ENCODE measurements at regions not wholly inside any gene's neighbourhood (a gene's known extent, or its start where the extent isn't known, plus 50 kb on each side); places are given as distances from the start of the nearest gene placed in this dataset.
A peak's percentile ranks its signal among the peaks of the same experiment; 100 is the strongest.

DNA sequence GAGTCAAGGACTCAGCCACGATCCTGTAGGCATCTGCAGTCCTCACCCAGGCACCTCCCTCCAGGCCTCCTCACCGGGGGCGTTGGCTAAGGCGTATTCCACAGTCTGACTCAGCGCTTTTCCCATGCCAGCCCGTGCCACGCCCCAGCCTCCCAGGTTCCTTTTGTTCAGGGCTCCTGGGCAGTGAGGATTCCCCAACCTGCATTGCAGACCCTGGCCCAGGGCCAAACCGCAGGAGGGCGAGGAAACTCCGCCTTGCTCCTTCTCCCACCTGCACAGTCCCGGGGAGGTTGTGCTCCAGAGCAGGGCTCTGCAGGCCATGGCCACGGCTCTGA is 202.8 kb upstream of the CST7 start:
- H3K4me1 Mint-ChIP-seq = no peaks in the 10 kb centered on the region
- no peak for ATAC-seq (ENCODE audit: low read depth in 2 of 2)
- H3K4me3 Mint-ChIP-seq = no peak overlapping the region
- H3K27ac Mint-ChIP-seq = no peak overlapping the region
- DNase-seq = no peak
- Histone ChIP-seq H3K27me3 (ENCODE audit: control insufficient read depth, insufficient read depth, low read length) (no peaks in the 10 kb centered on the region), H3K36me3 (ENCODE audit: control insufficient read depth, insufficient read depth, low read length) (no peaks in the 10 kb centered on the region), H3K4me1 (ENCODE audit: control insufficient read depth, insufficient read depth, low read length, poor library complexity, severe bottlenecking) (no peaks in the 10 kb centered on the region), H3K27ac (ENCODE audit: insufficient read depth, low read length, poor library complexity, severe bottlenecking) (no peak overlapping the region), H3K9me3 (ENCODE audit: control insufficient read depth in 2 of 2, low read length in 2 of 2) (no peaks in the 10 kb centered on the region), H3K4me3 (ENCODE audit: low read depth, low read length) (no peak overlapping the region)
- no peaks in the 10 kb centered on the region for H3K27me3 Mint-ChIP-seq
- H3K9me3 Mint-ChIP-seq = peaks cover 0 to 2% (median 0%) of the 10 kb centered on the region in 7 donors
- no peaks in the 10 kb centered on the region for H3K36me3 Mint-ChIP-seq

DNA sequence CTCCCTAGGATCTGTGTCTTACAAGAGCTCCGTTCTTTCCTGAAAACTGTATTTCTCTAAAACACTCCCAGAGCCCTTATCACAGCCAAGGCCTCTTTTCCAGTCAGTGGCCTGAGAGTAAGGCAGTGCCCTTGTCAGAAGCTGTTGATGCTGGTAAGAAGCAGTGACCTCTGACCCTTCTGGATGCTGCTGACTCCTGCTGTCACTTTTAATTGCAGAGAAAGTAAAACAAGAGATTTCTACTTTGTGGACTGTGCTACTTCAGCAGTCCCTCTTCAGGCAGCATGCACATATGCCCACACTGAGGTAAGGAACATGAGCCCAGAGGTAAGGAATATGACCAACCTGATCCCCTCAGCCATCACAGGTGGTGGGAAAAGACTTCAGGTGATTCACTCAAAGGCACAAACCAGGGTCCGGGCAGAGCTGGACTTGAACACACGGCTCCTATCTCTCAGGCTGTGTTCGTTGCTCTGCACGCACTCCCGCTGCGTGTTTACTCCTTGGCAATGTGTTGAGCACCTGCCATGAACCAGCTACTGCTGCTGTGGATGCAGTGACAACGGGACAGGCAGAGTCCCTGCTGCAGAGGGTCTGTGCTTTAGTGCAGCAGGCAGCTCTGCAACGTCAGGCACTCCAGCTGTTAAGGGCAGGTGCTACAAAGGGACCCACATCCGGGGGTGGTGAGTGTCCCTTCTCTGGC is 201.9 kb upstream of the CST7 start:
- H3K36me3 Mint-ChIP-seq = no peaks in the 10 kb centered on the region
- H3K27ac ChIP-seq (ENCODE audit: insufficient read depth, low read length, poor library complexity, severe bottlenecking) = no peak overlapping the region
- no peak overlapping the region for H3K4me3 ChIP-seq (ENCODE audit: low read depth, low read length)
- ATAC-seq (ENCODE audit: low read depth in 2 of 2) (no peak), DNase-seq (peak in 1 of 3 donors; percentile 31)
- H3K36me3 ChIP-seq (ENCODE audit: control insufficient read depth, insufficient read depth, low read length) = no peaks in the 10 kb centered on the region
- H3K9me3 ChIP-seq (ENCODE audit: control insufficient read depth in 2 of 2, low read length in 2 of 2) = no peaks in the 10 kb centered on the region
- no peaks in the 10 kb centered on the region for H3K27me3 ChIP-seq (ENCODE audit: control insufficient read depth, insufficient read depth, low read length)
- no peak overlapping the region for H3K27ac Mint-ChIP-seq
- H3K4me1 ChIP-seq (ENCODE audit: control insufficient read depth, insufficient read depth, low read length, poor library complexity, severe bottlenecking) = no peaks in the 10 kb centered on the region
- no peaks in the 10 kb centered on the region for H3K27me3 Mint-ChIP-seq
- no peak overlapping the region for H3K4me3 Mint-ChIP-seq
- H3K4me1 Mint-ChIP-seq = no peaks in the 10 kb centered on the region
- peaks cover 0 to 2% (median 0%) of the 10 kb centered on the region in 7 donors for H3K9me3 Mint-ChIP-seq

DNA sequence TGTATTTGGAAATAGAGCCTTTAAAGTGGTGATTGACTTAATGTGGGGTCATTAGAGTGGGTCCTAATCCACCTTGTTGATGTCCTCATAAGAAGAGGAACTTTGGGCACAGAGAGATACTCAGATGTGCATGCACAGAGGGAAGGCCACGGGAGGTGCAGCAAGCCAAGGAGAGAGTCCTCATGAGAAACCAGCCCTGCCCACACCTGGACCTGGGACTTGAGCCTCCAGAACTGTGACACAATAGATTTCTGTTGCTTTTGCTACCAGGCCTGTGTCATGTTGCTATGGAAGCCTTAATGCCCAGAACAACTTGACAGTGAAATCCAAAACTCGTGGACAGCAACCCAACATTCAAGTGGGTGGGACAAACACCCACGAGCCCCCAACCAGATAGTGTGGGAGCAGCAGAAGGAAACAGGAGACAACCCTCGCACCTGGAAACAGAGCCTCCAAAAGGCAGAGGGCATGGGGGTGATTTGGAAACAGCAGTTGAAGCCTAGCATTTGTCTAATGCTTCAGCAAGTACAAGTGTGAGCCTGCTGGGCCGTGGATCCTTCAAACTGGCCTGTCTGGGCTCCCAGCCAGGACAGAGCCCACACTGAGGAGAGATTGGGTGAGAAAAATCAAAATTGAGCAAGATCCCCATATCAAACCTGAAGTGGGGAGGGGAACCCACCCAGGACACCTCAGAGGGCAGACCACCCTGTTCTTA is 201.0 kb upstream of the CST7 start:
- H3K27me3 ChIP-seq (ENCODE audit: control insufficient read depth, insufficient read depth, low read length) = no peaks in the 10 kb centered on the region
- no peak overlapping the region for H3K4me3 ChIP-seq (ENCODE audit: low read depth, low read length)
- H3K27ac ChIP-seq (ENCODE audit: insufficient read depth, low read length, poor library complexity, severe bottlenecking) = no peak overlapping the region
- H3K36me3 ChIP-seq (ENCODE audit: control insufficient read depth, insufficient read depth, low read length) = no peaks in the 10 kb centered on the region
- H3K9me3 ChIP-seq (ENCODE audit: control insufficient read depth in 2 of 2, low read length in 2 of 2) = no peaks in the 10 kb centered on the region
- no peaks in the 10 kb centered on the region for H3K4me1 ChIP-seq (ENCODE audit: control insufficient read depth, insufficient read depth, low read length, poor library complexity, severe bottlenecking)
- Mint-ChIP-seq H3K27ac (no peak overlapping the region), H3K4me3 (no peak overlapping the region), H3K4me1 (no peaks in the 10 kb centered on the region), H3K9me3 (peaks cover 0 to 2% (median 0%) of the 10 kb centered on the region in 7 donors), H3K27me3 (no peaks in the 10 kb centered on the region), H3K36me3 (no peaks in the 10 kb centered on the region)
- DNase-seq (no peak), ATAC-seq (ENCODE audit: low read depth in 2 of 2) (no peak)

DNA sequence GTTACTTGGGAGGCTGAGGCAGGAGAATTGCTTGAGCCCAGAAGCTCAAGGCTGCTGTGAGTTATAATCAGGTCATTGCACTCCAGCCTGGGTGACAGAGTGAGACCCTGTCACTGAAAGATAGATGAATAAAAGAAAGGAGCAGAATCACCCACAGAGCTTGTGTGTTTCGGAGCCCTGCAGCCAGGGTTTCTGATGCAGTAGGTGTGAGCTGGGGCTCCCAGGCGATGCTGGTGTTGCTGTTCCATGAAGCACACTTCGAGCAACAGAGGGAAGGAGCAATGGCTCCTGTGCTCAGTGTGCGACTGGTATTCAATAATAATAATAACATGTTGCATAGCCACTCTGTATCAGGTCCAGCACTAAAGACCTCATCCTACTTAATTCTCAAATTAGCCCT is 197.5 kb upstream of the CST7 start:
- no peaks in the 10 kb centered on the region for H3K9me3 ChIP-seq (ENCODE audit: control insufficient read depth in 2 of 2, low read length in 2 of 2)
- H3K4me3 Mint-ChIP-seq = no peak overlapping the region
- H3K9me3 Mint-ChIP-seq = peaks cover 0 to 2% (median 0%) of the 10 kb centered on the region in 7 donors
- H3K27me3 Mint-ChIP-seq = no peaks in the 10 kb centered on the region
- DNase-seq (no peak), ATAC-seq (ENCODE audit: low read depth in 2 of 2) (no peak)
- no peak overlapping the region for H3K4me3 ChIP-seq (ENCODE audit: low read depth, low read length)
- no peaks in the 10 kb centered on the region for H3K4me1 ChIP-seq (ENCODE audit: control insufficient read depth, insufficient read depth, low read length, poor library complexity, severe bottlenecking)
- no peaks in the 10 kb centered on the region for H3K36me3 ChIP-seq (ENCODE audit: control insufficient read depth, insufficient read depth, low read length)
- no peak overlapping the region for H3K27ac Mint-ChIP-seq
- no peak overlapping the region for H3K27ac ChIP-seq (ENCODE audit: insufficient read depth, low read length, poor library complexity, severe bottlenecking)
- no peaks in the 10 kb centered on the region for H3K36me3 Mint-ChIP-seq
- H3K27me3 ChIP-seq (ENCODE audit: control insufficient read depth, insufficient read depth, low read length) = no peaks in the 10 kb centered on the region
- no peaks in the 10 kb centered on the region for H3K4me1 Mint-ChIP-seq

DNA sequence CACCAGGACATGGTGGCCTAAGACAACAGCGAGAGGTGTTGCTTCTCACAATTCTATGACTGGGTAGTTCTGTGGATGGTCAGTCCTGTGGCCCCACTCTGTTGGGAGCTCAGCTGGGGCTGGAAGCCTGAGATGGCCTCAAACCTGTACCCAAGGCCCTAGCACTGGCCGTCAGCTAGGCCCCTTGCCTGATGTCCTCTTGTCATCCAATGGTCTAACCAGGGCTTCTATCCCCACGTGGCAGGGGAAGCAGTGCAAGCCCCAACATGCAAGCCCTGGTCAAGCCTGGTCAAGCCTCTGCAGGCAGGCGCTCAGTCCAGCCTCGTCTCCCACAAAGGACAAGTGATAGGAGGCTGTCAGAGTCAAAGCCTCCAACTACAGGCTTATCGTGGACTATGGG is 196.5 kb upstream of the CST7 start:
- Mint-ChIP-seq H3K27ac (no peak overlapping the region), H3K9me3 (peaks cover 0 to 2% (median 0%) of the 10 kb centered on the region in 7 donors), H3K4me3 (no peak overlapping the region), H3K36me3 (no peaks in the 10 kb centered on the region), H3K4me1 (no peaks in the 10 kb centered on the region), H3K27me3 (no peaks in the 10 kb centered on the region)
- H3K36me3 ChIP-seq (ENCODE audit: control insufficient read depth, insufficient read depth, low read length) = no peaks in the 10 kb centered on the region
- ATAC-seq (ENCODE audit: low read depth in 2 of 2) = no peak
- no peaks in the 10 kb centered on the region for H3K4me1 ChIP-seq (ENCODE audit: control insufficient read depth, insufficient read depth, low read length, poor library complexity, severe bottlenecking)
- no peaks in the 10 kb centered on the region for H3K27me3 ChIP-seq (ENCODE audit: control insufficient read depth, insufficient read depth, low read length)
- H3K9me3 ChIP-seq (ENCODE audit: control insufficient read depth in 2 of 2, low read length in 2 of 2) = no peaks in the 10 kb centered on the region
- DNase-seq = no peak
- no peak overlapping the region for H3K27ac ChIP-seq (ENCODE audit: insufficient read depth, low read length, poor library complexity, severe bottlenecking)
- H3K4me3 ChIP-seq (ENCODE audit: low read depth, low read length) = no peak overlapping the region

DNA sequence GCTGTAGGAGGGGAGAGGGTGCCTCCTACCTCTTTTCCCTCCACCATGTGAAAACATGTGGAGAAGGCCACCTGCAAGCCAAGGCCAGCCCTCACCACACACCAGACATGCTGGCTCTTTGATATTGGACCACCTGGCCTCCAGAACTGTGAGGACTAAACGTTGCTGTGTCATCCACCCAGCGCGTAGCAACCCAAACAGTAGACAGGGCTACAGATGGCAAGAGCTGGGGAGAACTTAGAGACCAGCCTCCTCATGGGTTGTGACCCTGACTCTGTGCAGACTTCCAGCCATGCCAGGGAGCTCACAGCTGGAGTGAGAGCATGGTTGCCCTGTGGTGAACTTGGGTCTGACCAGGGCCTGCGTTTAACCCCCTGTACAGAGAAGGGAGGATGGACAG is 195.9 kb upstream of the CST7 start:
- ATAC-seq (ENCODE audit: low read depth in 2 of 2) = no peak
- Mint-ChIP-seq H3K27ac (no peak overlapping the region), H3K36me3 (no peaks in the 10 kb centered on the region), H3K9me3 (peaks cover 0 to 2% (median 0%) of the 10 kb centered on the region in 7 donors), H3K27me3 (peaks cover under 1% of the 10 kb centered on the region), H3K4me3 (no peak overlapping the region), H3K4me1 (no peaks in the 10 kb centered on the region)
- H3K27me3 ChIP-seq (ENCODE audit: control insufficient read depth, insufficient read depth, low read length) = no peaks in the 10 kb centered on the region
- no peaks in the 10 kb centered on the region for H3K9me3 ChIP-seq (ENCODE audit: control insufficient read depth in 2 of 2, low read length in 2 of 2)
- DNase-seq = no peak
- no peak overlapping the region for H3K27ac ChIP-seq (ENCODE audit: insufficient read depth, low read length, poor library complexity, severe bottlenecking)
- H3K36me3 ChIP-seq (ENCODE audit: control insufficient read depth, insufficient read depth, low read length) = no peaks in the 10 kb centered on the region
- H3K4me1 ChIP-seq (ENCODE audit: control insufficient read depth, insufficient read depth, low read length, poor library complexity, severe bottlenecking) = no peaks in the 10 kb centered on the region
- no peak overlapping the region for H3K4me3 ChIP-seq (ENCODE audit: low read depth, low read length)

DNA sequence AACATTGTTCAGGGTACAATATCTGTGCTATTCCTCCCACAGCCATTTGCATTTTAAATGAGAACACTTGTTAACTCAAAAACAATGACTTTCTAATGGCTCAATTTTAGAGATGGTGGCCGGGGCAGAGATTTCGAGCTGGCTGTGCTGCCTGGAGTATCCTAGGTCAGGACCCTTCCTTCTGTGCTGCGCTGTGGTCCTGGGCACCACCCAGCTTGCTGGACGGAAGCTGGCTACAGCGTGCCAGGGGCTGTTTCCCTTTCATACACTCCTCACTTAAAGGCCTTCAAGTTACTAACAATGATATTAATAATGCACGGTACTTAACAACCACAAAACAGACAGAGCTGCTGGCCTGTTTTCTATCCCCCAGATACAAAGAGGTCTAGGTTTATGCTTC is 194.4 kb upstream of the CST7 start:
- H3K4me1 Mint-ChIP-seq = no peaks in the 10 kb centered on the region
- Histone ChIP-seq H3K4me1 (ENCODE audit: control insufficient read depth, insufficient read depth, low read length, poor library complexity, severe bottlenecking) (no peaks in the 10 kb centered on the region), H3K4me3 (ENCODE audit: low read depth, low read length) (no peak overlapping the region), H3K27ac (ENCODE audit: insufficient read depth, low read length, poor library complexity, severe bottlenecking) (no peak overlapping the region), H3K27me3 (ENCODE audit: control insufficient read depth, insufficient read depth, low read length) (no peaks in the 10 kb centered on the region), H3K9me3 (ENCODE audit: control insufficient read depth in 2 of 2, low read length in 2 of 2) (no peaks in the 10 kb centered on the region), H3K36me3 (ENCODE audit: control insufficient read depth, insufficient read depth, low read length) (no peaks in the 10 kb centered on the region)
- no peak for ATAC-seq (ENCODE audit: low read depth in 2 of 2)
- no peaks in the 10 kb centered on the region for H3K36me3 Mint-ChIP-seq
- no peak for DNase-seq
- no peak overlapping the region for H3K27ac Mint-ChIP-seq
- H3K9me3 Mint-ChIP-seq = peaks cover 0 to 2% (median 0%) of the 10 kb centered on the region in 7 donors
- H3K4me3 Mint-ChIP-seq = no peak overlapping the region
- H3K27me3 Mint-ChIP-seq = peaks cover 5% of the 10 kb centered on the region

DNA sequence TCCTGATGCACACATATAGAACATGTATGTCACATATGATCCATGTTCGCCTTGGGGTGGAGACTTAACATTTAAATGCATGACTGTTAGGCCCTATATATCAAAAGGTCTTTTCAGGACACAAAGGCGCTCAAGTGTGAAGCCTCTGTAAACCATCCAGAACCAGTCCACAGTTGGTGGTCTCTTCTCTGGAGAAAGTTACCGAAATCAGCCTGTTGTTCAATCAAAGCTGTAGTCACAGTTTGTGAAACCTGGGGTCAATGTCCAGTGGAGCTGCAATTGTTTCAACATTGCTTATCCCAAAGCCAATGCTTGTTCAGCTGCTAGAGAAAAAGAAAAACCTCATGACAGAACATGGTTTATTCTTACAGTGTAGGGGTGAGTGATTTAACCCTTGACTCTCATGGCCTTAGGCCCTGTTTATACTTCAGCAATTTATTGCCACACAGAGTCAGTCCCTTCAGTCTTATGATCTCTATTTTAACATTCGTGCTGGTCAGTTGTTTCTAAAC is 193.6 kb upstream of the CST7 start:
- no peak overlapping the region for H3K27ac Mint-ChIP-seq
- H3K27me3 Mint-ChIP-seq = peaks cover 5% of the 10 kb centered on the region
- no peaks in the 10 kb centered on the region for H3K4me1 Mint-ChIP-seq
- H3K4me3 ChIP-seq (ENCODE audit: low read depth, low read length) = no peak overlapping the region
- no peaks in the 10 kb centered on the region for H3K9me3 ChIP-seq (ENCODE audit: control insufficient read depth in 2 of 2, low read length in 2 of 2)
- no peak overlapping the region for H3K4me3 Mint-ChIP-seq
- H3K9me3 Mint-ChIP-seq = peaks cover 0 to 2% (median 0%) of the 10 kb centered on the region in 7 donors
- H3K27ac ChIP-seq (ENCODE audit: insufficient read depth, low read length, poor library complexity, severe bottlenecking) = no peak overlapping the region
- ATAC-seq (ENCODE audit: low read depth in 2 of 2) = no peak
- no peaks in the 10 kb centered on the region for H3K36me3 Mint-ChIP-seq
- no peaks in the 10 kb centered on the region for H3K27me3 ChIP-seq (ENCODE audit: control insufficient read depth, insufficient read depth, low read length)
- no peak for DNase-seq
- no peaks in the 10 kb centered on the region for H3K4me1 ChIP-seq (ENCODE audit: control insufficient read depth, insufficient read depth, low read length, poor library complexity, severe bottlenecking)
- no peaks in the 10 kb centered on the region for H3K36me3 ChIP-seq (ENCODE audit: control insufficient read depth, insufficient read depth, low read length)
